ENCODE measurements at regions not wholly inside any gene's neighbourhood (a gene's known extent, or its start where the extent isn't known, plus 50 kb on each side); places are given as distances from the start of the nearest gene placed in this dataset.

DNA sequence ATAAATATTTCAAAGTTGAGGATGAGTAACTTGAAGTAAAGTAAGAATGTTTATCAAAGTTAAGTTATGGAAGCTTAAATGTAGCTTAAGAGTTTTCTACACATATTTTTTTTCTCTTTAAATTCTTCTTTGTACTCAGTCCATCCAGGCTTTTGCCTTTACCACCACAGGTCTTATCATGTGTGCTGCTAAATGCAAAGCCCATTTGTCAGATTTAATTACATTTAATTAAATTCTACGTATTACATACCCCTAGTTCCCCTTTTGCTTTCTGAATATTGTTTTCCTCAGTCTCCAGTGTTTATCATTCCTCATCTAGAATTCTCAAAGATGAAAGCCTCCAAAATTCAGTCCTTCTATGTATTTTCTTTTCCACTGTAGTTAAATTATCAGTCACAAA is 1841.9 kb downstream of the EFNA5 start:
- H3K27me3 ChIP-seq (ENCODE audit: control insufficient read depth, insufficient read depth, low read length): no peaks in the 10 kb centered on the region
- no peaks in the 10 kb centered on the region for H3K4me1 ChIP-seq (ENCODE audit: control insufficient read depth, insufficient read depth, low read length)
- H3K36me3 ChIP-seq (ENCODE audit: control insufficient read depth, insufficient read depth, low read length): no peaks in the 10 kb centered on the region
- no peak overlapping the region for H3K27ac ChIP-seq (ENCODE audit: low read depth, low read length)
- H3K4me3 ChIP-seq (ENCODE audit: low read depth, low read length): no peak overlapping the region
- no peaks in the 10 kb centered on the region for H3K9me3 ChIP-seq (ENCODE audit: control insufficient read depth, insufficient read depth, low read depth, low read length)
- no peak overlapping the region for H3K9ac ChIP-seq (ENCODE audit: low read length)

DNA sequence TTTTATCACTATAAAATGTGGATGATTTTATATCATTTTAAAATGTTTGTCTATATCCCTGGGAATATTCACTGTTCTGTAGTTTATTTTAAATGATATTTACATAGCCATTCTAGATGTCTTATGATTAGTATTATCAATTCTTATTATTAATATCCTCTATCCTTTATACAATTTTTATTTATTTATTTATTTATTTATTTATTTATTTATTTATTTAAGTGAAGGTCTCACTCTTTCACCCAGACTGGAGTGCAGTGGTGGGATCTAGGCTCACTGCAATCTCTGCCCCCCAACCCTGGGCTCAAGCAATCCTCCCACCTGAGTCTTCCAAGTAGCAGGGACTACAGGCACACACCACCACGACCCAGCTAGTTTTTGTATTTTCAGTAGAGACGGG is 1848.9 kb downstream of the EFNA5 start:
- Histone ChIP-seq H3K27ac (ENCODE audit: low read depth, low read length) (no peak overlapping the region), H3K4me1 (ENCODE audit: control insufficient read depth, insufficient read depth, low read length) (no peaks in the 10 kb centered on the region), H3K9me3 (ENCODE audit: control insufficient read depth, insufficient read depth, low read depth, low read length) (no peaks in the 10 kb centered on the region), H3K36me3 (ENCODE audit: control insufficient read depth, insufficient read depth, low read length) (no peaks in the 10 kb centered on the region), H3K9ac (ENCODE audit: low read length) (no peak overlapping the region), H3K27me3 (ENCODE audit: control insufficient read depth, insufficient read depth, low read length) (no peaks in the 10 kb centered on the region), H3K4me3 (ENCODE audit: low read depth, low read length) (no peak overlapping the region)

DNA sequence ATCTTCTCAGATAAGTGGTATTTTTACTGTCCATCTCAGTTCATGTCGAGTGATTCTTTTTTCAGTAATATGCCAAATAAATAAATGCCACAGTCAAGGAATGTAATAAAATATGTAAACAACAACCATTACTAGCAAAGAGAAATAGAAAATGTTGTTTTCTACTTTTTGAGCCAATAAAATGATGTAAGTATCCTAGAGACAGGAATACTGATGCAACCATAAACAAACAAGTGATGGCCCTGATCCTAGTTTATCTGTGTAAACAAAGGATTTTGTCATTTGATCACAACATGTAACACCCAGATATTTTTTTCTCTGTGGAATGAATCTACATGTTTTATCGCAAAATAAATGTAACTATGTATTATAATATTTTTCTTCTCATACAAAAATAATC is 1852.8 kb downstream of the EFNA5 start:
- Histone ChIP-seq H3K9ac (ENCODE audit: low read length) (no peak overlapping the region), H3K27ac (ENCODE audit: low read depth, low read length) (no peak overlapping the region), H3K9me3 (ENCODE audit: control insufficient read depth, insufficient read depth, low read depth, low read length) (no peaks in the 10 kb centered on the region), H3K4me3 (ENCODE audit: low read depth, low read length) (no peak overlapping the region), H3K36me3 (ENCODE audit: control insufficient read depth, insufficient read depth, low read length) (no peaks in the 10 kb centered on the region), H3K27me3 (ENCODE audit: control insufficient read depth, insufficient read depth, low read length) (no peaks in the 10 kb centered on the region), H3K4me1 (ENCODE audit: control insufficient read depth, insufficient read depth, low read length) (no peaks in the 10 kb centered on the region)

DNA sequence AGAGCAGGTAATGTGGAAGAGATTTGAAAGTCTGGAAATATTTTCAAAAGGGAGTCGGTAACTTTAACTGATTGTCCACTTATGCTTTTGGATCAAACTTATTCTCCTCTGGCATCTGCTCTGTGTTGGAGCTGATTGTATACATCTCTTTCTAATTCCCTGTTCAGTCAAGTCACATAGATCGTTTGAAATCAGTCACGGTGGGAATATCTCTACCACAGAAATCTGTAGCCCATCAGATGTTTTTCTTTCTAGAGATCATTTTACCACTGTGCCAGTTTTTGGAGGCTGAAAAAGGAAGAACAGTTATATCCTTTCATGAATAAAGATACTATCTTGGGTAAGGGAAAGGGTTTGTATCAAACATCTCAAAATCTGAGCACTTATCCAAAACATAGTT is 1853.3 kb downstream of the EFNA5 start:
- Histone ChIP-seq H3K9me3 (ENCODE audit: control insufficient read depth, insufficient read depth, low read depth, low read length) (no peaks in the 10 kb centered on the region), H3K9ac (ENCODE audit: low read length) (no peak overlapping the region), H3K36me3 (ENCODE audit: control insufficient read depth, insufficient read depth, low read length) (no peaks in the 10 kb centered on the region), H3K4me1 (ENCODE audit: control insufficient read depth, insufficient read depth, low read length) (no peaks in the 10 kb centered on the region), H3K4me3 (ENCODE audit: low read depth, low read length) (no peak overlapping the region), H3K27ac (ENCODE audit: low read depth, low read length) (no peak overlapping the region), H3K27me3 (ENCODE audit: control insufficient read depth, insufficient read depth, low read length) (no peaks in the 10 kb centered on the region)

DNA sequence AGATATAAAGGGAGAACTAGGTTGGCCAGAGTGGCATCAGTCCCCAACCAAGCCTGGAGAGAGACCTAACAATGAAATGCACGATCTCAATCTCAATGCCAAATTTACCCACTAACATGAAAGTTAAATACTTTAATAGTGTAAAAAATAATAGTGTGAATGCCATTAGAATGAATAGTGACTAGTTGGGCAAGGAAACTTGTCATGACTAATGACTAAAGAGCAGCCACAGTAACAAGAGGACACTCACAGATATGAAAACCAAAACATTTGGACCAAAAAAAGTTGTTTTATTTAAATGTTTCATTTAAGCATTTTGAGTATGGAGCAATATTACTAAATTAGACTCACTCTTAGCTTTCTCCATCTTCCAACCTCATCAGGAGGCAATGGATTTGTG is 1853.8 kb downstream of the EFNA5 start:
- H3K9me3 ChIP-seq (ENCODE audit: control insufficient read depth, insufficient read depth, low read depth, low read length): no peaks in the 10 kb centered on the region
- H3K9ac ChIP-seq (ENCODE audit: low read length): no peak overlapping the region
- H3K27me3 ChIP-seq (ENCODE audit: control insufficient read depth, insufficient read depth, low read length): no peaks in the 10 kb centered on the region
- H3K4me3 ChIP-seq (ENCODE audit: low read depth, low read length): no peak overlapping the region
- H3K27ac ChIP-seq (ENCODE audit: low read depth, low read length): no peak overlapping the region
- H3K4me1 ChIP-seq (ENCODE audit: control insufficient read depth, insufficient read depth, low read length): no peaks in the 10 kb centered on the region
- no peaks in the 10 kb centered on the region for H3K36me3 ChIP-seq (ENCODE audit: control insufficient read depth, insufficient read depth, low read length)

DNA sequence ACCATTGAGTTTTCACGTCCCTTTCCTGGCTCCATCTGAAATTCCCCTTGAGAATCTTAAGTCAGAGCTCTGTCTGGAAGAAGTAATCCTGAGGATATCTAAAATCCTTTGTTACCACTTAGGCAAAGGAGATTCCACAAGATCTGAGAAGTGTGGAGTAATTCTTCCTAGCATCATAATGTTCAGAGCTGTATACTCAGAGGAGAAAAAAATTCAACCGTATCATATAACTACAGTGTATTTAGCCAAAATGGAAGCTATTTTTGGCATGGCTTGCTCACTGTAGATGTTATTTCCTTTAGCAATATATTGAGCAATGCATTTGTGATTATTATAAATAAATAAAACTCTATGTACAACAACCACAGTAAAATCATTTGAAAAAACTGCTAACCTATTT is 1858.4 kb downstream of the EFNA5 start:
- Histone ChIP-seq H3K4me1 (ENCODE audit: control insufficient read depth, insufficient read depth, low read length) (no peaks in the 10 kb centered on the region), H3K36me3 (ENCODE audit: control insufficient read depth, insufficient read depth, low read length) (no peaks in the 10 kb centered on the region), H3K9me3 (ENCODE audit: control insufficient read depth, insufficient read depth, low read depth, low read length) (no peaks in the 10 kb centered on the region), H3K4me3 (ENCODE audit: low read depth, low read length) (no peak overlapping the region), H3K9ac (ENCODE audit: low read length) (no peak overlapping the region), H3K27ac (ENCODE audit: low read depth, low read length) (no peak overlapping the region), H3K27me3 (ENCODE audit: control insufficient read depth, insufficient read depth, low read length) (no peaks in the 10 kb centered on the region)

DNA sequence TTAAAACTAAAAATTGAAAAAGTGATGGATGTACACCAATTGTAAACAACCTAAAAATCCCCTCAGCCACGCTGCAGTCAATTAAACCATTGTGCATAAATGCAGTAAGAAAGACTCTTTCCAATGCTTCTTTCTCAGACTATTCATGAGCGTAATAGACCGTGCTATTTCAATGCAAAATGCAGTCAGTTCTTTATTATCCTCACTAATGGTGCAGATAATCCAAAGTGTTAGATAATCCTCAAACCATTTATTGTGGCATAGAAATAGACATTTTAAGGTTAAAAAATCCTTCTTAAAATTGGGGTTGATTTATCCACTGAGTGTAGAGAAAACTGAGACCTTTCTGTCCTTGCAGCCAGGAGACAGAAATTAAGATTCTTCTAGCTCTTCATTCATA is 1862.8 kb downstream of the EFNA5 start:
- no peaks in the 10 kb centered on the region for H3K36me3 ChIP-seq (ENCODE audit: control insufficient read depth, insufficient read depth, low read length)
- no peak overlapping the region for H3K9ac ChIP-seq (ENCODE audit: low read length)
- H3K27me3 ChIP-seq (ENCODE audit: control insufficient read depth, insufficient read depth, low read length): no peaks in the 10 kb centered on the region
- H3K27ac ChIP-seq (ENCODE audit: low read depth, low read length): no peak overlapping the region
- H3K4me1 ChIP-seq (ENCODE audit: control insufficient read depth, insufficient read depth, low read length): no peaks in the 10 kb centered on the region
- no peak overlapping the region for H3K4me3 ChIP-seq (ENCODE audit: low read depth, low read length)
- peaks cover 14% of the 10 kb centered on the region for H3K9me3 ChIP-seq (ENCODE audit: control insufficient read depth, insufficient read depth, low read depth, low read length)

DNA sequence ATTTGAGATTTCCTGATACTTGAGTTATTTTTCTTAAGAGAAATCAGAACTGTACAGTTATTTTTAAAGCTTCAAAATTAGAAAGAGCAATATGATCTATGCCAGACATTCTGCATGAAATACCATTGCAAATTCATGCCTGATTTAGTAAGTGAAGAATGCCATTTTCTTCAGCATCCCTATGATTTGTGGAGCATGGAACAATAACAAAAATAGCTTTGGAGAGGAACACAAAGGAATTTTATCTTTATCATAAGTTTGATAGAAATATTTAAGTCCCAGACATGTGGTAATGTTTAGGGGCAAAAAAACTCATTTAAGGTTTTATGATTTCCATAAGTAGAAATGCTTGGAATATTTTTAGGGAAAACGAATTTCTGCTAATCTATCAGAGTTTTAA is 1863.4 kb downstream of the EFNA5 start:
- Histone ChIP-seq H3K27me3 (ENCODE audit: control insufficient read depth, insufficient read depth, low read length) (no peaks in the 10 kb centered on the region), H3K9me3 (ENCODE audit: control insufficient read depth, insufficient read depth, low read depth, low read length) (peaks cover 20% of the 10 kb centered on the region), H3K9ac (ENCODE audit: low read length) (no peak overlapping the region), H3K27ac (ENCODE audit: low read depth, low read length) (no peak overlapping the region), H3K4me1 (ENCODE audit: control insufficient read depth, insufficient read depth, low read length) (no peaks in the 10 kb centered on the region), H3K4me3 (ENCODE audit: low read depth, low read length) (no peak overlapping the region), H3K36me3 (ENCODE audit: control insufficient read depth, insufficient read depth, low read length) (no peaks in the 10 kb centered on the region)

DNA sequence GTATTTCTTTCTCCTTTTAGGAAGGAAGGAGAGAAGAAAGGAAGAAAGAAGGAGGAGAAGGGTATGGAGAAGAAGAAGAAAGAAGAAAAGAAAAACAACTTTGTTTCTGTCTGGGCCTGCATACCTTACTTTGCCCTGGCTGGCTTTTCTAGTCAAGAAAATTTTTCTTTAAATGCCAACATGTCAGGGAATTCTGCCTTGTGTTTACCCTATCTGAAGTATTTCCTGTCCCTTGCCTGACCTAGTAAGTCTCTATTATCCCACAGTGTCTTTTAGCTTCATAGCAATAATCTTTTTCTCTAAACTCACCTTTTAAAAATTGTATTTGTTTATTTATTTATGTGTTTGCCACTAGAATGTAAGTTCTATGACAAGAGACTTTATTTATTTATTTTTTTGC is 1864.1 kb downstream of the EFNA5 start:
- Histone ChIP-seq H3K36me3 (ENCODE audit: control insufficient read depth, insufficient read depth, low read length) (no peaks in the 10 kb centered on the region), H3K4me1 (ENCODE audit: control insufficient read depth, insufficient read depth, low read length) (no peaks in the 10 kb centered on the region), H3K4me3 (ENCODE audit: low read depth, low read length) (no peak overlapping the region), H3K27me3 (ENCODE audit: control insufficient read depth, insufficient read depth, low read length) (no peaks in the 10 kb centered on the region), H3K27ac (ENCODE audit: low read depth, low read length) (no peak overlapping the region), H3K9me3 (ENCODE audit: control insufficient read depth, insufficient read depth, low read depth, low read length) (peaks cover 20% of the 10 kb centered on the region), H3K9ac (ENCODE audit: low read length) (no peak overlapping the region)

DNA sequence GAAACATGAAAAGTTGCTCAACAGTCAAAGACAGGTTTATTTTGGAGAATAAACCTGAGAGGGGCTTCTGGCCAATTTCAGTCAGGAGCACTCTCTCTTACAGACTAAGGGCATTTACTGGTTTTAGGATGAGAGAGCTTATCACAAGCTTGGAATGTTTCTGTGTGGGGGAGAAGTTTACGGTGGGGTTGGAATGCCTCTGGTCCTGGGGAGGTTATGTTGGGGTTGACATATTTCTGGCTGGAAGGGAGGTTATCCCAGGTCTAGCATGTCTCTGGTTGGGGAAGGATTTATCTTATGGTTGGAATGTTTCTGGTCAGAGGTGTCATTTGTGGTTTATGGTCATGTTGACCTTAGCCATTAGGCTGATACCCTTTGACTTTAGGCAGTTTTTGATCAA is 1867.3 kb downstream of the EFNA5 start:
- Histone ChIP-seq H3K9ac (ENCODE audit: low read length) (no peak overlapping the region), H3K36me3 (ENCODE audit: control insufficient read depth, insufficient read depth, low read length) (no peaks in the 10 kb centered on the region), H3K27ac (ENCODE audit: low read depth, low read length) (no peak overlapping the region), H3K4me1 (ENCODE audit: control insufficient read depth, insufficient read depth, low read length) (no peaks in the 10 kb centered on the region), H3K4me3 (ENCODE audit: low read depth, low read length) (no peak overlapping the region), H3K27me3 (ENCODE audit: control insufficient read depth, insufficient read depth, low read length) (no peaks in the 10 kb centered on the region), H3K9me3 (ENCODE audit: control insufficient read depth, insufficient read depth, low read depth, low read length) (peaks cover 20% of the 10 kb centered on the region)

DNA sequence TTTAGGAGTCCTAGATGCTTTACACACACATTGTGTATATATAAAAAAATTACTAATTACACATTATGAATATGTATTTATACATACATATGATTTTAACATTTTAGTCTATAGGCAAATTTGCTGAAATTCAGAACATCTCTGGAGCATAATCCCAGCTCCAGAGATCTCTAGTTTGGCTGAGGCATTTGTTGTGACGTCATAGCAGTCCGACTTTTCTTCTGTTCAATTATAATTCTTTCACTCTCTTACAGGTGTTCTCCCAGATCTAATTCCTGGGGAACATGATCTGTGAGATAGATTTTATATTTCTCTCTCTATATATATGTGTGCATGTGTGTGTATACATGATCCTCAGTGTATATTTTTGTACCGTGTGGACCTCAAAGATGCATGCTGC is 1876.2 kb downstream of the EFNA5 start:
- H3K27me3 ChIP-seq (ENCODE audit: control insufficient read depth, insufficient read depth, low read length): no peaks in the 10 kb centered on the region
- H3K9me3 ChIP-seq (ENCODE audit: control insufficient read depth, insufficient read depth, low read depth, low read length): no peaks in the 10 kb centered on the region
- H3K9ac ChIP-seq (ENCODE audit: low read length): no peak overlapping the region
- H3K4me3 ChIP-seq (ENCODE audit: low read depth, low read length): no peak overlapping the region
- H3K27ac ChIP-seq (ENCODE audit: low read depth, low read length): no peak overlapping the region
- H3K36me3 ChIP-seq (ENCODE audit: control insufficient read depth, insufficient read depth, low read length): no peaks in the 10 kb centered on the region
- no peaks in the 10 kb centered on the region for H3K4me1 ChIP-seq (ENCODE audit: control insufficient read depth, insufficient read depth, low read length)

DNA sequence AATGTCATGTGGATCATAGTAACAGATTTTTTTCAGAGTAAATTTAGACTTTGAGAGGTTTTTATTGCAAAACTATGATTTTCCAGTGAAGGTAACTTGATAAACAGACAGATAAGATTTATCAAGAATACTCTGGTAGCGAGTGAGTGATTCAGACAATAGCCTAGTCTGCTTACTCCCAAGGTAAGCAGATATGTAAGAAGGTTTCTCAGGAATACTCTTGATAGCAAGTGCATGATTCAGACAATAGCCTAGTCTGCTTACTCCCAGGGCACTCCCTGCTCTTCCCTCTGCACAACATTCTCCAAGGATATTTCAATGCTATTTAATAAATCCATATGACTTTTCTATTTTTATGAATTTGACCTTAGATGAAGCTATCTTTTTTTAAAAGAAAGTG is 1881.5 kb downstream of the EFNA5 start:
- Histone ChIP-seq H3K27ac (ENCODE audit: low read depth, low read length) (no peak overlapping the region), H3K4me1 (ENCODE audit: control insufficient read depth, insufficient read depth, low read length) (no peaks in the 10 kb centered on the region), H3K27me3 (ENCODE audit: control insufficient read depth, insufficient read depth, low read length) (no peaks in the 10 kb centered on the region), H3K9me3 (ENCODE audit: control insufficient read depth, insufficient read depth, low read depth, low read length) (no peaks in the 10 kb centered on the region), H3K4me3 (ENCODE audit: low read depth, low read length) (no peak overlapping the region), H3K36me3 (ENCODE audit: control insufficient read depth, insufficient read depth, low read length) (no peaks in the 10 kb centered on the region), H3K9ac (ENCODE audit: low read length) (no peak overlapping the region)

Measured in HUES6 (cell line).